ENCODE measurements at regions not wholly inside any gene's neighbourhood (a gene's known extent, or its start where the extent isn't known, plus 50 kb on each side); places are given as distances from the start of the nearest gene placed in this dataset.

GRCh38 chr22:25420471-25420924 is 144.0 kb upstream of the GRK3 start:
- DNase-seq (ENCODE audit: low read depth, low spot score) (no peak), ATAC-seq (no peak)
- Histone ChIP-seq H3K36me3 (ENCODE audit: control insufficient read depth in 1 of 2, insufficient read depth in 2 of 2, low read length in 2 of 2) (no peaks in the 10 kb centered on the region), H3K9me3 (ENCODE audit: control insufficient read depth in 1 of 2, insufficient read depth in 1 of 2, low read depth in 1 of 2, low read length in 2 of 2) (no peaks in the 10 kb centered on the region), H3K4me3 (replicated peaks in 1 of 2; ENCODE audit: low read depth in 1 of 2, low read length in 2 of 2) (no peak overlapping the region), H4K20me1 (ENCODE audit: insufficient read depth) (no peaks in the 10 kb centered on the region), H3K27me3 (ENCODE audit: insufficient read depth, low read length) (no peaks in the 10 kb centered on the region), H3K9me2 (ENCODE audit: insufficient read depth) (no peaks in the 10 kb centered on the region), H3K79me2 (ENCODE audit: insufficient read depth, low read length) (no peaks in the 10 kb centered on the region), H3K4me2 (ENCODE audit: low read length) (no peak overlapping the region), H3K4me1 (ENCODE audit: control insufficient read depth in 1 of 2, insufficient read depth in 2 of 2, low read length in 2 of 2) (no peaks in the 10 kb centered on the region), H3K9ac (ENCODE audit: low read length) (no peak overlapping the region), H2AFZ (ENCODE audit: low read depth, low read length, poor library complexity, severe bottlenecking) (no peak overlapping the region), H3K27ac (ENCODE audit: low read depth, low read length) (no peak overlapping the region)
- ChIA-PET POLR2A (no interaction called here), RAD21 (ENCODE audit: low non-redundant PET in 1 of 2, low total read pairs in 2 of 2, uncharacterized antibody in 2 of 2, unreplicated experiment in 2 of 2) (no interaction called here), CTCF (no interaction called here)
- BruUV-seq (replicated peaks), result no TSS peak
- intact Hi-C loops (cut with micrococcal nuclease), result no loop called here
- TF ChIP-seq MAX (IDR thresholded peaks at IDR 0.05), result no peak
- TF ChIP-seq ZBTB33 (IDR thresholded peaks at IDR 0.05; ENCODE audit: extremely low read depth, insufficient replicate concordance, low read length), result no peak
- no peak for TF ChIP-seq RAD21 (IDR thresholded peaks at IDR 0.05; ENCODE audit: low read depth)
- TF ChIP-seq, protein P1, sequence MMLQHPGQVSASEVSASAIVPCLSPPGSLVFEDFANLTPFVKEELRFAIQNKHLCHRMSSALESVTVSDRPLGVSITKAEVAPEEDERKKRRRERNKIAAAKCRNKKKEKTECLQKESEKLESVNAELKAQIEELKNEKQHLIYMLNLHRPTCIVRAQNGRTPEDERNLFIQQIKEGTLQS (IDR thresholded peaks at IDR 0.05), result no peak
- TF ChIP-seq POLR2AphosphoS5 (IDR thresholded peaks at IDR 0.05; ENCODE audit: low read depth, low read length), result no peak
- no peak for TF ChIP-seq TCF7L2 (IDR thresholded peaks at IDR 0.05; ENCODE audit: borderline replicate concordance, extremely low read depth, insufficient read depth, insufficient read length)
- TF ChIP-seq CEBPB (IDR thresholded peaks at IDR 0.05; ENCODE audit: low read depth), result no peak
- no peak for TF ChIP-seq ZNF274 (IDR thresholded peaks at IDR 0.05; ENCODE audit: low read depth, low read length)
- TF ChIP-seq SRF (IDR thresholded peaks at IDR 0.05; ENCODE audit: low read depth), result no peak
- TF ChIP-seq ZFX (IDR thresholded peaks at IDR 0.05), result no peak
- no peak for TF ChIP-seq EZH2phosphoT487 (IDR thresholded peaks at IDR 0.05; ENCODE audit: borderline replicate concordance)
- TF ChIP-seq CBX3 (IDR thresholded peaks at IDR 0.05; ENCODE audit: low read depth), result no peak
- TF ChIP-seq ELF1 (IDR thresholded peaks at IDR 0.05; ENCODE audit: borderline replicate concordance, low read depth), result no peak
- TF ChIP-seq, protein P2, sequence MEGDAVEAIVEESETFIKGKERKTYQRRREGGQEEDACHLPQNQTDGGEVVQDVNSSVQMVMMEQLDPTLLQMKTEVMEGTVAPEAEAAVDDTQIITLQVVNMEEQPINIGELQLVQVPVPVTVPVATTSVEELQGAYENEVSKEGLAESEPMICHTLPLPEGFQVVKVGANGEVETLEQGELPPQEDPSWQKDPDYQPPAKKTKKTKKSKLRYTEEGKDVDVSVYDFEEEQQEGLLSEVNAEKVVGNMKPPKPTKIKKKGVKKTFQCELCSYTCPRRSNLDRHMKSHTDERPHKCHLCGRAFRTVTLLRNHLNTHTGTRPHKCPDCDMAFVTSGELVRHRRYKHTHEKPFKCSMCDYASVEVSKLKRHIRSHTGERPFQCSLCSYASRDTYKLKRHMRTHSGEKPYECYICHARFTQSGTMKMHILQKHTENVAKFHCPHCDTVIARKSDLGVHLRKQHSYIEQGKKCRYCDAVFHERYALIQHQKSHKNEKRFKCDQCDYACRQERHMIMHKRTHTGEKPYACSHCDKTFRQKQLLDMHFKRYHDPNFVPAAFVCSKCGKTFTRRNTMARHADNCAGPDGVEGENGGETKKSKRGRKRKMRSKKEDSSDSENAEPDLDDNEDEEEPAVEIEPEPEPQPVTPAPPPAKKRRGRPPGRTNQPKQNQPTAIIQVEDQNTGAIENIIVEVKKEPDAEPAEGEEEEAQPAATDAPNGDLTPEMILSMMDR (IDR thresholded peaks at IDR 0.05 in 2 of 3, conservative IDR thresholded peaks at IDR 0.05 in 1 of 3; ENCODE audit: borderline replicate concordance in 1 of 3, insufficient read depth in 1 of 3, low read depth in 2 of 3, low read length in 2 of 3), result no peak
- no peak for TF ChIP-seq SIN3A (IDR thresholded peaks at IDR 0.05; ENCODE audit: low read depth)
- TF ChIP-seq EZH2 (IDR thresholded peaks at IDR 0.05), result no peak
- TF ChIP-seq SP1 (IDR thresholded peaks at IDR 0.05; ENCODE audit: low read depth), result no peak
- TF ChIP-seq YY1 (IDR thresholded peaks at IDR 0.05; ENCODE audit: extremely low read depth, insufficient replicate concordance, low read depth, low read length), result no peak
- no peak for TF ChIP-seq EGR1 (IDR thresholded peaks at IDR 0.05; ENCODE audit: low read depth)
- TF ChIP-seq JUND (IDR thresholded peaks at IDR 0.05), result no peak
